Activated CD4-positive, alpha-beta T cell treated with anti-CD3 and anti-CD28 coated beads, Interleukin-2, amount 50 U/mL, for 1 hour (primary cell): ENCODE measurements at regions not wholly inside any gene's neighbourhood (a gene's known extent, or its start where the extent isn't known, plus 50 kb on each side); places are given as distances from the start of the nearest gene placed in this dataset.

Source experiments
- DNase-seq: peaks from one replicate; pipeline ENCODE4 v3.0.0-alpha.2; 2020

- DNase-seq, result peak; percentile 49
Observed at GRCh38 chr2:203814661-203815540, 52.7 kb upstream of the CTLA4 start.

DNA sequence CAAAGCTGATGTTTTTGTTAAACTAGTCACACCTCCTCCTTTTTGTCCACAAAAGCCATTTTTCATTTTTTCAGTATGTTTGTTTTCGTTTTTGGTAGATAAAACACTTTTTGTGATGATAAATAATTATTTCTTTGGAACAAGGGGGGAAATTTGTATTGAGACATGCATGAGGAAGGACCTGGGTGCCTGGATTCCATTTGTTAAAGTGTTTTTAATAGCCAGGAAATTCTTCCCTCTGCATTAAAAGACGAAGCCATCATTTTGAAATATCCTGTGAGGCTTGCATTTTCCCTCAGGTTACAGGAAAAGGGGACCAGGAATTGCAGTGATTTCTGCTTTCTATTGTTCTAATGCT lies 52.1 kb upstream of the CTLA4 start:
- DNase-seq, result no peak

- no peak for DNase-seq
Observed at GRCh38 chr2:203817147-203817546, 50.4 kb upstream of the CTLA4 start.
